Lower lobe of right lung (tissue), 2 donors: ENCODE measurements at regions not wholly inside any gene's neighbourhood (a gene's known extent, or its start where the extent isn't known, plus 50 kb on each side); places are given as distances from the start of the nearest gene placed in this dataset.

Source experiments
- ATAC-seq, 2 donors: fragments of 200-7000 bp; cut with Tn5 transposase; one replicate each; pipeline ENCODE4 v1.9.1; 2020 to 2022; ENCODE audit warnings: mild to moderate bottlenecking in 2 of 2, moderate library complexity in 2 of 2
- DNase-seq: peaks from one replicate; pipeline ENCODE4 v3.0.0-alpha.2; 2020
- H3K27ac ChIP-seq: fragments of 200-600 bp; one replicate; pipeline ENCODE4 v1.8.0; 2022
- H3K27me3 ChIP-seq: fragments of 200-600 bp; one replicate; pipeline ENCODE4 v1.8.0; 2022; ENCODE audit warnings: low read depth
- H3K36me3 ChIP-seq: fragments of 200-600 bp; one replicate; pipeline ENCODE4 v1.8.0; 2022; ENCODE audit warnings: mild to moderate bottlenecking
- H3K4me1 ChIP-seq: fragments of 200-600 bp; one replicate; pipeline ENCODE4 v1.8.0; 2022
- H3K4me3 ChIP-seq: fragments of 200-600 bp; one replicate; pipeline ENCODE4 v1.8.0; 2022; ENCODE audit warnings: mild to moderate bottlenecking
- H3K9me3 ChIP-seq: fragments of 200-600 bp; one replicate; pipeline ENCODE4 v1.8.0; 2022
- intact Hi-C: fragments of 100-400 bp; cut with DNase I; formaldehyde crosslinking; loops from one replicate; pipeline ENCODE4 v1.11.0; 2022
- TF ChIP-seq, protein P1 (sequence below): fragments of 200-600 bp; IDR thresholded peaks from one replicate; pipeline ENCODE4 v1.8.0; 2022; ENCODE audit warnings: antibody characterized with exemption, mild to moderate bottlenecking
- donor health status: DM: no; HTN: yes; CAD: no; lungs with severe emphysema.

- intact Hi-C loops: no loop called here
- no peak overlapping the region for H3K4me3 ChIP-seq
Measured at GRCh38 chr3:70554170-70554569, 241.7 kb upstream of the MDFIC2 start.

GRCh38 chr3:70550723-70551319 lies 238.4 kb upstream of the MDFIC2 start:
- Histone ChIP-seq H3K9me3 (no peaks in the 10 kb centered on the region), H3K4me3 (no peak overlapping the region), H3K36me3 (no peaks in the 10 kb centered on the region), H3K27ac (no peak overlapping the region), H3K4me1 (no peaks in the 10 kb centered on the region), H3K27me3 (no peaks in the 10 kb centered on the region)
- TF ChIP-seq, protein P1, sequence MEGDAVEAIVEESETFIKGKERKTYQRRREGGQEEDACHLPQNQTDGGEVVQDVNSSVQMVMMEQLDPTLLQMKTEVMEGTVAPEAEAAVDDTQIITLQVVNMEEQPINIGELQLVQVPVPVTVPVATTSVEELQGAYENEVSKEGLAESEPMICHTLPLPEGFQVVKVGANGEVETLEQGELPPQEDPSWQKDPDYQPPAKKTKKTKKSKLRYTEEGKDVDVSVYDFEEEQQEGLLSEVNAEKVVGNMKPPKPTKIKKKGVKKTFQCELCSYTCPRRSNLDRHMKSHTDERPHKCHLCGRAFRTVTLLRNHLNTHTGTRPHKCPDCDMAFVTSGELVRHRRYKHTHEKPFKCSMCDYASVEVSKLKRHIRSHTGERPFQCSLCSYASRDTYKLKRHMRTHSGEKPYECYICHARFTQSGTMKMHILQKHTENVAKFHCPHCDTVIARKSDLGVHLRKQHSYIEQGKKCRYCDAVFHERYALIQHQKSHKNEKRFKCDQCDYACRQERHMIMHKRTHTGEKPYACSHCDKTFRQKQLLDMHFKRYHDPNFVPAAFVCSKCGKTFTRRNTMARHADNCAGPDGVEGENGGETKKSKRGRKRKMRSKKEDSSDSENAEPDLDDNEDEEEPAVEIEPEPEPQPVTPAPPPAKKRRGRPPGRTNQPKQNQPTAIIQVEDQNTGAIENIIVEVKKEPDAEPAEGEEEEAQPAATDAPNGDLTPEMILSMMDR: peak; percentile 85
- intact Hi-C loops: no loop called here
- ATAC-seq (peak; percentile 84 to 86), DNase-seq (peak; percentile 73)

More at GRCh38 chr3:70554170-70554569, 241.7 kb upstream of the MDFIC2 start:
- Histone ChIP-seq H3K27ac (no peak overlapping the region), H3K4me1 (no peaks in the 10 kb centered on the region), H3K27me3 (no peaks in the 10 kb centered on the region), H3K36me3 (no peaks in the 10 kb centered on the region), H3K9me3 (no peaks in the 10 kb centered on the region)
- no peak for ATAC-seq
- no peak for DNase-seq
- TF ChIP-seq, protein P1: no peak

DNA sequence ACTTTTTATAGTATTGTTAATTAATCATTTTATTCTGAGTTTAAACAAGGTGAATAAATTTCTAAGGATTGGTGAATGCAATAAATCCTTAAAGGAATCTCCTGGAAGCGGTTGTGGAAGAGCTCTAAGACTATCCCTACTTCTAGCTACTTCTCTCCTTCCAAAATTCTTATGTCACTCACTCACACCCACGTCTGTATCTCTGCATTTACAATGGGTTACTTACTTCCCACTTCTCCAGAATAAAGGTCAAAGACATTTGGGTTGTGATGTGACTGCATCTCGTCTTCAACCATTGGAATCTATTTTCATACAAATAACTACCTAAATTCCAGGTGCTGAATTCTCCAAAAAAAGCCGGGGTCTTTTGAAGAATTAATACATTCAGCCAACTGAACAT lies 234.2 kb upstream of the MDFIC2 start:
- Histone ChIP-seq H3K27ac (no peak overlapping the region), H3K4me1 (no peaks in the 10 kb centered on the region), H3K36me3 (no peaks in the 10 kb centered on the region), H3K27me3 (no peaks in the 10 kb centered on the region), H3K9me3 (no peaks in the 10 kb centered on the region), H3K4me3 (no peak overlapping the region)
- intact Hi-C loops: loop anchor here (10.0 kb wide), 1 partner anchor 1108 kb away; no protein-coding TSS in a partner anchor
- DNase-seq: no peak
- TF ChIP-seq, protein P1: no peak
- ATAC-seq: no peak

GRCh38 chr3:70543493-70543892 lies 231.1 kb upstream of the MDFIC2 start:
- H3K9me3 ChIP-seq: no peaks in the 10 kb centered on the region
- no peak overlapping the region for H3K4me3 ChIP-seq
- no peak for DNase-seq
- no peaks in the 10 kb centered on the region for H3K27me3 ChIP-seq
- TF ChIP-seq, protein P1: no peak
- no peaks in the 10 kb centered on the region for H3K36me3 ChIP-seq
- intact Hi-C loops: loop anchor here (10.0 kb wide), 1 partner anchor 1111 kb away; no protein-coding TSS in a partner anchor
- H3K27ac ChIP-seq: no peak overlapping the region
- ATAC-seq: no peak
- H3K4me1 ChIP-seq: no peaks in the 10 kb centered on the region

GRCh38 chr3:70539908-70540307 lies 227.5 kb upstream of the MDFIC2 start:
- no peak for ATAC-seq
- intact Hi-C loops: loop anchor here (10.0 kb wide), 1 partner anchor 1115 kb away; no protein-coding TSS in a partner anchor
- no peak overlapping the region for H3K4me3 ChIP-seq
- no peaks in the 10 kb centered on the region for H3K4me1 ChIP-seq
- H3K27ac ChIP-seq: no peak overlapping the region
- H3K9me3 ChIP-seq: no peaks in the 10 kb centered on the region
- no peaks in the 10 kb centered on the region for H3K27me3 ChIP-seq
- DNase-seq: no peak
- TF ChIP-seq, protein P1: no peak
- H3K36me3 ChIP-seq: no peaks in the 10 kb centered on the region
